Psoas muscle (tissue), 7 donors: ENCODE measurements at regions not wholly inside any gene's neighbourhood (a gene's known extent, or its start where the extent isn't known, plus 50 kb on each side); places are given as distances from the start of the nearest gene placed in this dataset.
A peak's percentile ranks its signal among the peaks of the same experiment; 100 is the strongest.

ENCODE experiments used
- ATAC-seq, 4 donors: fragments of 200-7000 bp; cut with Tn5 transposase; one replicate each; pipeline ENCODE4 v1.9.1; 2020; ENCODE audit warnings: moderate library complexity in 3 of 4, mild to moderate bottlenecking in 2 of 4
- DNase-seq, 2 donors: peaks; one replicate each; pipeline ENCODE4 v3.0.0-alpha.2; 2020
- H3K27ac ChIP-seq: fragments of 200-600 bp; one replicate; pipeline ENCODE4 v1.8.0; 2022
- H3K27me3 ChIP-seq, 3 donors: fragments of 200-600 bp in 1 of 3; one replicate each; pipeline versions ENCODE4 v1.6.1 to v1.8.0; 2013 to 2022; ENCODE audit warnings: low read length in 2 of 3, mild to moderate bottlenecking in 2 of 3, moderate library complexity in 1 of 3; ENCODE audit not compliant: insufficient read depth in 3 of 3
- H3K36me3 ChIP-seq, 2 donors: fragments of 200-600 bp in 1 of 2; one replicate each; pipeline versions ENCODE4 v1.6.1 to v1.8.0; 2013 to 2022; ENCODE audit warnings: low read depth in 1 of 2, mild to moderate bottlenecking in 1 of 2, moderate library complexity in 1 of 2; ENCODE audit not compliant: insufficient read depth in 1 of 2
- H3K4me1 ChIP-seq: fragments of 200-600 bp; one replicate; pipeline ENCODE4 v1.8.0; 2022
- H3K4me3 ChIP-seq: fragments of 200-600 bp; one replicate; pipeline ENCODE4 v1.8.0; 2022; ENCODE audit warnings: mild to moderate bottlenecking
- H3K9me3 ChIP-seq: fragments of 200-600 bp; one replicate; pipeline ENCODE4 v1.8.0; 2022
- CTCF ChIP-seq: fragments of 200-600 bp; IDR thresholded peaks from one replicate; pipeline ENCODE4 v1.8.0; 2022; ENCODE audit warnings: antibody characterized with exemption
- WGBS, 3 donors: extraction: QIAGEN DNeasy Blood & Tissue Kit; methylation state at CpG; one replicate each; pipeline versions ENCODE4 v1.1.6 to v1.1.7; 2013; 5-methylcytosine and 5-hydroxymethylcytosine counted together
- intact Hi-C, 2 donors: fragments of 100-400 bp; cut with DNase I; formaldehyde crosslinking; loops; one replicate each; pipeline versions ENCODE4 v1.11.0 to v1.14.2; 2022
- donor health status: healthy with polysubstance abuse.
- donor health status: DM: no; HTN: no; CAD: no; lungs with moderate emphysema.
- donor health status: Bipolar disorder and iron deficiency.
- donor health status: healthy.
- donor health status: DM: yes; HTN: yes; CAD: no.
- donor health status: DM: no; HTN: no; CAD: no.
- donor health status: DM: yes; HTN: yes; CAD: no.

GRCh38 chr19:33998302-33998701, 174.0 kb upstream of the LSM14A start:
- WGBS, 3 donors: 20 to 32% (median 31%) methylated on average over 5 of the region's 5 CpGs
- intact Hi-C loops: loop anchor here in 1 of 2 donors (2.0 kb wide), 1 partner anchor 220 kb away; no protein-coding TSS in a partner anchor

GRCh38 chr19:33998739-33999345, 173.5 kb upstream of the LSM14A start:
- Histone ChIP-seq H3K27me3 (peaks cover 0 to 9% (median 0%) of the 10 kb centered on the region in 3 donors), H3K36me3 (no peaks in the 10 kb centered on the region), H3K4me3 (no peak overlapping the region), H3K4me1 (no peaks in the 10 kb centered on the region), H3K27ac (no peak overlapping the region), H3K9me3 (no peaks in the 10 kb centered on the region)
- ATAC-seq (no peak), DNase-seq (no peak)
- TF ChIP-seq CTCF: peak; percentile 44
- intact Hi-C loops: loop anchor here in 1 of 2 donors (2.0 kb wide), 1 partner anchor 220 kb away; no protein-coding TSS in a partner anchor
- WGBS, 3 donors: 60 to 77% (median 65%) methylated on average over 4 of the region's 4 CpGs

More at GRCh38 chr19:33998302-33998701, 174.0 kb upstream of the LSM14A start:
- Histone ChIP-seq H3K4me3 (no peak overlapping the region), H3K27ac (no peak overlapping the region), H3K27me3 (peaks cover 0 to 9% (median 0%) of the 10 kb centered on the region in 3 donors), H3K36me3 (no peaks in the 10 kb centered on the region), H3K4me1 (no peaks in the 10 kb centered on the region), H3K9me3 (no peaks in the 10 kb centered on the region)
- DNase-seq (no peak), ATAC-seq (no peak)
- TF ChIP-seq CTCF: no peak

GRCh38 chr19:34017024-34017423, 155.3 kb upstream of the LSM14A start:
- ATAC-seq (no peak), DNase-seq (no peak)
- no peak for TF ChIP-seq CTCF
- no peaks in the 10 kb centered on the region for H3K36me3 ChIP-seq
- 38 to 42% (median 39%) methylated on average over 3 of the region's 3 CpGs for WGBS, 3 donors
- peaks cover 10% of the 10 kb centered on the region for H3K9me3 ChIP-seq
- no peaks in the 10 kb centered on the region for H3K4me1 ChIP-seq
- H3K27ac ChIP-seq: no peak overlapping the region
- H3K27me3 ChIP-seq: peaks cover 0 to 15% (median 0%) of the 10 kb centered on the region in 3 donors
- H3K4me3 ChIP-seq: no peak overlapping the region
- intact Hi-C loops: no loop called here

- no peak overlapping the region for H3K4me3 ChIP-seq
- peaks cover 0 to 10% (median 0%) of the 10 kb centered on the region in 3 donors for H3K27me3 ChIP-seq
- ATAC-seq (no peak), DNase-seq (no peak)
- 26 to 34% (median 28%) methylated on average over 5 of the region's 5 CpGs for WGBS, 3 donors
- intact Hi-C loops: no loop called here
- no peaks in the 10 kb centered on the region for H3K36me3 ChIP-seq
- peaks cover 10% of the 10 kb centered on the region for H3K9me3 ChIP-seq
- no peak overlapping the region for H3K27ac ChIP-seq
- TF ChIP-seq CTCF: no peak
- H3K4me1 ChIP-seq: no peaks in the 10 kb centered on the region
Measured at GRCh38 chr19:34017601-34018000, 154.7 kb upstream of the LSM14A start.

GRCh38 chr19:34018546-34018945, 153.8 kb upstream of the LSM14A start:
- Histone ChIP-seq H3K27ac (no peak overlapping the region), H3K27me3 (peaks cover 0 to 7% (median 0%) of the 10 kb centered on the region in 3 donors), H3K36me3 (no peaks in the 10 kb centered on the region), H3K9me3 (peaks cover 17% of the 10 kb centered on the region), H3K4me1 (no peaks in the 10 kb centered on the region), H3K4me3 (no peak overlapping the region)
- no peak for DNase-seq
- TF ChIP-seq CTCF: no peak
- no peak for ATAC-seq
- intact Hi-C loops: no loop called here
- 62 to 81% (median 73%) methylated on average over 1 of the region's 1 CpG for WGBS, 3 donors
